H9 (cell line): ENCODE measurements at regions not wholly inside any gene's neighbourhood (a gene's known extent, or its start where the extent isn't known, plus 50 kb on each side); places are given as distances from the start of the nearest gene placed in this dataset.

Experiments
- DNase-seq: peaks from one replicate; pipeline ENCODE4 v3.0.0-alpha.2; 2017
- H2AFZ ChIP-seq: one replicate; pipeline ENCODE4 v1.6.1; 2013; ENCODE audit warnings: mild to moderate bottlenecking, low read length, control low read depth, moderate library complexity
- H2AK5ac ChIP-seq: 2 replicates; pipeline ENCODE4 v1.6.1; 2013; ENCODE audit warnings: low read length, control low read depth, mixed read lengths; ENCODE audit not compliant: insufficient read length
- H2BK120ac ChIP-seq: one replicate; pipeline ENCODE4 v1.6.1; 2013; ENCODE audit warnings: low read depth, mild to moderate bottlenecking, low read length, control low read depth, inconsistent platforms; ENCODE audit not compliant: poor library complexity, severe bottlenecking
- H2BK12ac ChIP-seq: 2 replicates; pipeline ENCODE4 v1.6.1; 2013; ENCODE audit warnings: low read length, control low read depth, mixed read lengths, low read depth; ENCODE audit not compliant: insufficient read length
- H2BK15ac ChIP-seq: 2 replicates; pipeline ENCODE4 v1.6.1; 2013; ENCODE audit warnings: low read depth, low read length, control low read depth
- H2BK20ac ChIP-seq: one replicate; pipeline ENCODE4 v1.6.1; 2013; ENCODE audit warnings: low read depth, mild to moderate bottlenecking, low read length, control low read depth, inconsistent platforms; ENCODE audit not compliant: poor library complexity, severe bottlenecking
- H2BK5ac ChIP-seq: 2 replicates; pipeline ENCODE4 v1.6.1; 2013; ENCODE audit warnings: low read length, control low read depth, mixed read lengths; ENCODE audit not compliant: insufficient read length
- H3K14ac ChIP-seq: 2 replicates; pipeline ENCODE4 v1.6.1; 2013; ENCODE audit warnings: low read length, control low read depth; ENCODE audit not compliant: insufficient read depth
- H3K18ac ChIP-seq: 2 replicates; pipeline ENCODE4 v1.6.1; 2013; ENCODE audit warnings: low read depth, mild to moderate bottlenecking, mixed read lengths, low read length, control low read depth; ENCODE audit not compliant: insufficient read length
- H3K23ac ChIP-seq: 2 replicates; pipeline ENCODE4 v1.6.1; 2013; ENCODE audit warnings: low read length, control low read depth, mixed read lengths, low read depth; ENCODE audit not compliant: insufficient read length
- H3K23me2 ChIP-seq: 2 replicates; pipeline ENCODE4 v1.6.1; 2013; ENCODE audit warnings: low read depth, mild to moderate bottlenecking, mixed read lengths, low read length, control low read depth; ENCODE audit not compliant: insufficient read length, poor library complexity, severe bottlenecking
- H3K27ac ChIP-seq: 2 replicates; pipeline ENCODE4 v1.5.1; 2013; ENCODE audit warnings: low read length, control low read depth, mixed read lengths, low read depth; ENCODE audit not compliant: insufficient read length
- H3K27me3 ChIP-seq: 2 replicates; pipeline ENCODE4 v1.6.1; 2013; ENCODE audit warnings: low read length, control low read depth, inconsistent platforms; ENCODE audit not compliant: insufficient read depth
- H3K4ac ChIP-seq: 2 replicates; pipeline ENCODE4 v1.6.1; 2013; ENCODE audit warnings: low read depth, mild to moderate bottlenecking, control low read depth, inconsistent platforms, low read length, moderate library complexity
- H3K4me1 ChIP-seq: 2 replicates; pipeline ENCODE4 v1.6.1; 2013; ENCODE audit warnings: low read length, control low read depth, inconsistent platforms; ENCODE audit not compliant: insufficient read depth
- H3K4me2 ChIP-seq: 2 replicates; pipeline ENCODE4 v1.6.1; 2013; ENCODE audit warnings: low read length, control low read depth, mixed read lengths; ENCODE audit not compliant: insufficient read length, insufficient read depth
- H3K56ac ChIP-seq: 2 replicates; pipeline ENCODE4 v1.6.1; 2013; ENCODE audit warnings: low read depth, mild to moderate bottlenecking, mixed read lengths, low read length, control low read depth; ENCODE audit not compliant: insufficient read length
- H3K79me1 ChIP-seq: 2 replicates; pipeline ENCODE4 v1.6.1; 2013; ENCODE audit warnings: low read depth, mild to moderate bottlenecking, moderate library complexity, low read length, control low read depth, inconsistent platforms; ENCODE audit not compliant: insufficient read depth, poor library complexity, severe bottlenecking
- H3K79me2 ChIP-seq: 2 replicates; pipeline ENCODE4 v1.6.1; 2013; ENCODE audit warnings: low read length, control low read depth, inconsistent platforms; ENCODE audit not compliant: insufficient read depth
- H3K9ac ChIP-seq: 2 replicates; pipeline ENCODE4 v1.6.1; 2013; ENCODE audit warnings: low read length, control low read depth, mixed read lengths; ENCODE audit not compliant: insufficient read length; ENCODE audit errors: extremely low read depth
- H3K9me3 ChIP-seq: one replicate; pipeline ENCODE4 v1.6.1; 2013; ENCODE audit warnings: low read depth, low read length, inconsistent platforms; ENCODE audit not compliant: control insufficient read depth
- H3T11ph ChIP-seq: one replicate; pipeline ENCODE4 v1.6.1; 2013; ENCODE audit warnings: mild to moderate bottlenecking, low read length, control low read depth, inconsistent platforms
- H4K20me1 ChIP-seq: one replicate; pipeline ENCODE4 v1.6.1; 2013; ENCODE audit not compliant: control insufficient read depth, insufficient read length, insufficient read depth
- H4K5ac ChIP-seq: 2 replicates; pipeline ENCODE4 v1.6.1; 2013; ENCODE audit warnings: low read depth, mild to moderate bottlenecking, mixed read lengths, low read length, control low read depth; ENCODE audit not compliant: insufficient read length
- H4K8ac ChIP-seq: replicated peaks from 2 replicates; pipeline ENCODE4 v1.6.1; 2013; ENCODE audit warnings: low read length, control low read depth, mixed read lengths, low read depth; ENCODE audit not compliant: insufficient read length
- H4K91ac ChIP-seq: 2 replicates; pipeline ENCODE4 v1.6.1; 2013; ENCODE audit warnings: low read depth, mild to moderate bottlenecking, moderate library complexity, mixed read lengths, low read length, control low read depth; ENCODE audit not compliant: insufficient read length
- H3K27ac Mint-ChIP-seq, 3 experiments: 2 replicates in 2 of 3; 3 replicates in 1 of 3; pipeline ENCODE4 v1.8.0; 2020 to 2021; ENCODE audit warnings: mixed read lengths in 3 of 3, mild to moderate bottlenecking in 1 of 3, moderate library complexity in 1 of 3
- H3K27me3 Mint-ChIP-seq: 2 replicates; pipeline ENCODE4 v1.8.0; 2021; ENCODE audit warnings: low read depth, mild to moderate bottlenecking, moderate library complexity, mixed read lengths
- H3K36me3 Mint-ChIP-seq, 3 experiments: 2 replicates in 2 of 3; 3 replicates in 1 of 3; pipeline ENCODE4 v1.8.0; 2020 to 2021; ENCODE audit warnings: low read depth in 3 of 3, mixed read lengths in 3 of 3; ENCODE audit not compliant: insufficient read depth in 1 of 3
- H3K4me1 Mint-ChIP-seq, 2 experiments: 2 replicates each; pipeline ENCODE4 v1.8.0; 2020; ENCODE audit warnings: mixed read lengths in 2 of 2
- H3K4me3 Mint-ChIP-seq, 2 experiments: 2 replicates in 1 of 2; 3 replicates in 1 of 2; pipeline ENCODE4 v1.8.0; 2020 to 2021; ENCODE audit warnings: mild to moderate bottlenecking in 2 of 2, mixed read lengths in 2 of 2, moderate library complexity in 1 of 2
- H3K9me3 Mint-ChIP-seq, 2 experiments: 2 replicates in 1 of 2; 3 replicates in 1 of 2; pipeline ENCODE4 v1.8.0; 2020; ENCODE audit warnings: mild to moderate bottlenecking in 2 of 2, mixed read lengths in 2 of 2, moderate library complexity in 1 of 2
- WGBS: extraction: QIAGEN DNeasy Blood & Tissue Kit; methylation state at CpG from one replicate; pipeline ENCODE4 v1.1.7; 2013; ENCODE audit warnings: missing lambda C conversion rate, low lambda C conversion rate, mixed read lengths; ENCODE audit not compliant: insufficient read length; ENCODE audit errors: extremely low coverage; 5-methylcytosine and 5-hydroxymethylcytosine counted together
- TF ChIP-seq, protein P1 (sequence below): fragments of 200-600 bp; sonication (generic); conservative IDR thresholded peaks from 3 replicates; pipeline ENCODE4 v1.8.0; 2021; ENCODE audit warnings: antibody characterized with exemption, mild to moderate bottlenecking

DNA sequence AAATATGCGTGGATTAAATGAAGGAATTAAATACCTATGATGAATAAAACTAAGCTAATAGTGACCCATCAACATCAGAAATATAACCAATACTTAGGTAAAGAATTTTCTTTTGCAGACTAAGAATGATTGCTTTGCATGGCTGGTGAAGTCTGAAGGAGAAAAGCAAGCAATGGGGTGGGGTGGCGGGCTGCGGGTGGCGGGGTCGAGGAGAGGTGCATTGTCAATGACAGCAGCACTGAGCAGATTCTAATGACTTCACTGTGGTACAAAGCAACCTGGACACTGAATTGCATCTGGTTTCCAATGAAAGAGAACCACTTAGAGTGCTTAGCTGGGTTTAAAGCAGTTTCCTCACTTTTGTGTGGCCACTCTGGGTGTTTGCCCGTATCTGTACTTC lies 171.5 kb upstream of the IL12A start:
- no peak overlapping the region for H2BK12ac ChIP-seq
- no peaks in the 10 kb centered on the region for H3K79me1 ChIP-seq
- H2BK15ac ChIP-seq, result no peak overlapping the region
- WGBS, result no CpG with 5 or more reads among the region's 6 CpGs
- H3K27me3 ChIP-seq, result no peaks in the 10 kb centered on the region
- no peak overlapping the region for H3K18ac ChIP-seq
- DNase-seq, result no peak
- no peaks in the 10 kb centered on the region for H4K20me1 ChIP-seq
- no peak overlapping the region for H3K27ac Mint-ChIP-seq
- peaks cover 6% of the 10 kb centered on the region; the same call in 1 of the 2 replicates for H3K4me1 ChIP-seq
- peaks cover 14 to 16% of the 10 kb centered on the region in 2 experiments for H3K4me1 Mint-ChIP-seq
- no peak overlapping the region for H3K27ac ChIP-seq
- no peak overlapping the region for H2BK20ac ChIP-seq
- H3K4me3 Mint-ChIP-seq, result no peak overlapping the region
- H3K9me3 ChIP-seq, result no peaks in the 10 kb centered on the region
- H3K14ac ChIP-seq, result no peak overlapping the region
- H2AFZ ChIP-seq, result no peak overlapping the region
- H3K4ac ChIP-seq, result no peak overlapping the region
- H4K91ac ChIP-seq, result no peak overlapping the region
- H2BK5ac ChIP-seq, result no peak overlapping the region
- no peak overlapping the region for H4K5ac ChIP-seq
- H3K27me3 Mint-ChIP-seq, result no peaks in the 10 kb centered on the region
- no peaks in the 10 kb centered on the region for H3K36me3 Mint-ChIP-seq
- H3K4me2 ChIP-seq, result no peak overlapping the region
- no peak overlapping the region for H4K8ac ChIP-seq
- no peak overlapping the region for H2AK5ac ChIP-seq
- H3K56ac ChIP-seq, result no peak overlapping the region
- no peaks in the 10 kb centered on the region for H3K23me2 ChIP-seq
- H2BK120ac ChIP-seq, result no peak overlapping the region
- no peaks in the 10 kb centered on the region for H3K79me2 ChIP-seq
- no peak overlapping the region for H3K9ac ChIP-seq
- no peak overlapping the region for H3K23ac ChIP-seq
- no peak overlapping the region for H3T11ph ChIP-seq
- no peaks in the 10 kb centered on the region for H3K9me3 Mint-ChIP-seq
- TF ChIP-seq, protein P1, sequence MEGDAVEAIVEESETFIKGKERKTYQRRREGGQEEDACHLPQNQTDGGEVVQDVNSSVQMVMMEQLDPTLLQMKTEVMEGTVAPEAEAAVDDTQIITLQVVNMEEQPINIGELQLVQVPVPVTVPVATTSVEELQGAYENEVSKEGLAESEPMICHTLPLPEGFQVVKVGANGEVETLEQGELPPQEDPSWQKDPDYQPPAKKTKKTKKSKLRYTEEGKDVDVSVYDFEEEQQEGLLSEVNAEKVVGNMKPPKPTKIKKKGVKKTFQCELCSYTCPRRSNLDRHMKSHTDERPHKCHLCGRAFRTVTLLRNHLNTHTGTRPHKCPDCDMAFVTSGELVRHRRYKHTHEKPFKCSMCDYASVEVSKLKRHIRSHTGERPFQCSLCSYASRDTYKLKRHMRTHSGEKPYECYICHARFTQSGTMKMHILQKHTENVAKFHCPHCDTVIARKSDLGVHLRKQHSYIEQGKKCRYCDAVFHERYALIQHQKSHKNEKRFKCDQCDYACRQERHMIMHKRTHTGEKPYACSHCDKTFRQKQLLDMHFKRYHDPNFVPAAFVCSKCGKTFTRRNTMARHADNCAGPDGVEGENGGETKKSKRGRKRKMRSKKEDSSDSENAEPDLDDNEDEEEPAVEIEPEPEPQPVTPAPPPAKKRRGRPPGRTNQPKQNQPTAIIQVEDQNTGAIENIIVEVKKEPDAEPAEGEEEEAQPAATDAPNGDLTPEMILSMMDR, result no peak
